BLaER1 (cell line): ENCODE measurements at regions not wholly inside any gene's neighbourhood (a gene's known extent, or its start where the extent isn't known, plus 50 kb on each side); places are given as distances from the start of the nearest gene placed in this dataset.

Source experiments
- H3K27ac ChIP-seq: shearing (Covaris generic); formaldehyde crosslinking; 2 replicates; pipeline ENCODE4 v1.8.1; 2022
- H3K27me3 ChIP-seq: shearing (Covaris generic); formaldehyde crosslinking; 2 replicates; pipeline ENCODE4 v1.8.1; 2022
- H3K36me3 ChIP-seq: shearing (Covaris generic); formaldehyde crosslinking; 2 replicates; pipeline ENCODE4 v1.8.1; 2022
- H3K4me1 ChIP-seq: shearing (Covaris generic); formaldehyde crosslinking; 2 replicates; pipeline ENCODE4 v1.8.1; 2022
- H3K4me2 ChIP-seq: shearing (Covaris generic); formaldehyde crosslinking; 2 replicates; pipeline ENCODE4 v1.8.1; 2022
- H3K4me3 ChIP-seq: shearing (Covaris generic); formaldehyde crosslinking; 2 replicates; pipeline ENCODE4 v1.8.1; 2022
- H3K9ac ChIP-seq: shearing (Covaris generic); formaldehyde crosslinking; 2 replicates; pipeline ENCODE4 v1.8.1; 2022
- H3K9me3 ChIP-seq: shearing (Covaris generic); formaldehyde crosslinking; 2 replicates; pipeline ENCODE4 v1.8.1; 2022
- H4K20me1 ChIP-seq: shearing (Covaris generic); formaldehyde crosslinking; 2 replicates; pipeline ENCODE4 v1.8.1; 2022
- Cebpa-rat ChIP-seq: shearing (Covaris generic); IDR thresholded peaks from 2 replicates; pipeline ENCODE4 v1.8.1; 2022

- Histone ChIP-seq H3K27me3 (no peaks in the 10 kb centered on the region), H3K4me3 (no peak overlapping the region), H3K27ac (no peak overlapping the region), H3K9me3 (no peaks in the 10 kb centered on the region), H3K4me1 (no peaks in the 10 kb centered on the region), H3K4me2 (no peak overlapping the region), H3K36me3 (no peaks in the 10 kb centered on the region), H3K9ac (no peak overlapping the region), H4K20me1 (no peaks in the 10 kb centered on the region)
- TF ChIP-seq Cebpa-rat, result no peak
Observed at GRCh38 chr4:84099599-84099998, 399.5 kb downstream of the NKX6-1 start.

GRCh38 chr4:84091266-84091665, 407.8 kb downstream of the NKX6-1 start:
- H3K4me1 ChIP-seq, result no peaks in the 10 kb centered on the region
- no peak overlapping the region for H3K4me2 ChIP-seq
- H3K27ac ChIP-seq, result no peak overlapping the region
- no peak for TF ChIP-seq Cebpa-rat
- no peak overlapping the region for H3K4me3 ChIP-seq
- no peaks in the 10 kb centered on the region for H3K36me3 ChIP-seq
- H4K20me1 ChIP-seq, result no peaks in the 10 kb centered on the region
- H3K27me3 ChIP-seq, result no peaks in the 10 kb centered on the region
- H3K9me3 ChIP-seq, result no peaks in the 10 kb centered on the region
- no peak overlapping the region for H3K9ac ChIP-seq

DNA sequence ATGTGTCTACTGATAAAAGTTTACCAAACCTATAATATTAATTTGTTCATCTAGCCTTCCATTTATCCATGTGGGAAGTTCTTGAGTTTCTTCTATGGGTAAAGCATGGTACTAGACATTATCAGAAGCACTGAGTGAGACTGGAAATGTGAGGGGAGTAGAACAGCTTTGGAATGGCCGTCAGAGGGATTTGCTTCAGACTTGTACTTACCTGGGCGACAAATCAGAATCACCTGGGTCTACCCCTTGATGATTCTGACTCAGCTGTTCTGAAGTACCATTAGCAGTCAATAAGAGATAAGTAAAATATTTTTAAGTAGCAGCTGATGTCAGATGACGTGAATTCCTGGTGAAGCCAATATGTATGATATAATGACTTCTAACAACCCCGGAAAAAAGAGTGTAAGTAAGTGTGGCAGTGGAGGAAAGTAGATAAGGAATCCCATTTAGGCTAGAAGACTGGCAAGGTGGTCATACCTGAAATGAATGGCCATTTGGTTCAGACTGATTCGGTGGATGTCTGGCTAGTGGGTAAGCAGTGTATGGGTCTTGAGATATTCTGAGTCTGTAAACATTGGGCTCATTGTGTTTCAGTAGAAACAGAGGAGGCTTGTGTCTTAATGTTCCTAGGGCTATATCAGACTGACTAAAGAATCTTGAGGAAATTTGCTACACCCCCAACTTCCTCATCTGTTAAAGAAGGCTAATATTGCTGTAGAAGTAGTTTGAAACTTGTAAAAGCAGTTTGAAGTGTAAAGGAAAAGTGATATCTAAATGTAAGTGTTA, 409.2 kb downstream of the NKX6-1 start:
- H3K27me3 ChIP-seq, result no peaks in the 10 kb centered on the region
- H3K27ac ChIP-seq, result no peak overlapping the region
- no peak overlapping the region for H3K9ac ChIP-seq
- H3K4me3 ChIP-seq, result no peak overlapping the region
- no peak for TF ChIP-seq Cebpa-rat
- H3K4me2 ChIP-seq, result no peak overlapping the region
- H3K9me3 ChIP-seq, result no peaks in the 10 kb centered on the region
- H4K20me1 ChIP-seq, result no peaks in the 10 kb centered on the region
- no peaks in the 10 kb centered on the region for H3K4me1 ChIP-seq
- H3K36me3 ChIP-seq, result no peaks in the 10 kb centered on the region

DNA sequence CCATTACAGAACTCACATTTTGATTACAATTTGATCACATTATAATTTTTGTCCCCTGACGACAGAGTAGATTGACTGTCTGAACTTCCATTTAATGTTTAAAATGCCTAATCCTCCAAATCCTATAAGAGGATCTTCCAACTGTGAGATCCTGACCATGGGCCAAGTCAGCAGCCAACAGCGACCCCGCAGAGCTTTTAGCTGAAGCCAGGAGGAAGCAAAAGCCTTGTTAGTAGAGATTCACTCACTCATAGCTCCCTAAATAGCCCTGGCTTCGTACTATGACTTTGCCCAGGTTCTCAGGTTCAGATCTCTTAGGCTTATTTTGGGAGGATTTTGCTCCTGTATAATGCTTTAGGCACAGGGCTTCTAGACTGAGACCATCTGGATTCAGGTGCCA, 413.1 kb downstream of the NKX6-1 start:
- Histone ChIP-seq H3K9me3 (no peaks in the 10 kb centered on the region), H3K9ac (no peak overlapping the region), H4K20me1 (no peaks in the 10 kb centered on the region), H3K4me3 (no peak overlapping the region), H3K36me3 (no peaks in the 10 kb centered on the region), H3K27me3 (no peaks in the 10 kb centered on the region), H3K4me2 (no peak overlapping the region), H3K4me1 (no peaks in the 10 kb centered on the region), H3K27ac (no peak overlapping the region)
- TF ChIP-seq Cebpa-rat, result no peak

- H3K4me2 ChIP-seq, result no peak overlapping the region
Observed at GRCh38 chr4:84070289-84070688, 428.8 kb downstream of the NKX6-1 start.

DNA sequence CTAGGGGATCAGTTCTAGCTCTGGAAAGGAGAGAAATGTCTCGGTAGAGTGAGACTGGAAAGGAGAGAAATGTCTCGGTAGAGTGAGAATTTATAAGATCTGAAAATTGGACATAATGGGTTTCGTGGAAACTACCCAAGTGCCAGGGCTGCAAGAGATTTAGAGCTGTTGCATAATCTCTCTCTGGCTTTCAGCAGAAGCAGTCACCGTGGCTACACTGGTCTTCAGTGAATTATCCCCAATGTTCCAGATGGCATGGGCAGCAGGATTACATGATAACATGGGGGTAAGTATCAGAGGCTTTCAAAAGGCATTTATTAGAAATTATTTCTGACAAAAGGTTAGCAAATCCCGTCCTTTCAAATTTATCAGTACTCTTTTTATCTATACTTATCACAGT, 435.5 kb downstream of the NKX6-1 start:
- H3K27me3 ChIP-seq, result no peaks in the 10 kb centered on the region
- no peak overlapping the region for H3K9ac ChIP-seq
- H3K36me3 ChIP-seq, result no peaks in the 10 kb centered on the region
- H3K27ac ChIP-seq, result no peak overlapping the region
- no peaks in the 10 kb centered on the region for H3K4me1 ChIP-seq
- H3K4me3 ChIP-seq, result no peak overlapping the region
- H3K9me3 ChIP-seq, result no peaks in the 10 kb centered on the region
- H3K4me2 ChIP-seq, result no peak overlapping the region
- TF ChIP-seq Cebpa-rat, result no peak
- no peaks in the 10 kb centered on the region for H4K20me1 ChIP-seq

More at GRCh38 chr4:84070289-84070688, 428.8 kb downstream of the NKX6-1 start:
- H3K9ac ChIP-seq, result no peak overlapping the region
- no peaks in the 10 kb centered on the region for H3K4me1 ChIP-seq
- no peaks in the 10 kb centered on the region for H3K36me3 ChIP-seq
- no peak overlapping the region for H3K27ac ChIP-seq
- no peak overlapping the region for H3K4me3 ChIP-seq
- no peaks in the 10 kb centered on the region for H4K20me1 ChIP-seq
- H3K9me3 ChIP-seq, result no peaks in the 10 kb centered on the region
- TF ChIP-seq Cebpa-rat, result no peak
- no peaks in the 10 kb centered on the region for H3K27me3 ChIP-seq

- Histone ChIP-seq H3K36me3 (no peaks in the 10 kb centered on the region), H4K20me1 (no peaks in the 10 kb centered on the region), H3K4me1 (0 out of 2 replicates have a peak, but pooled peaks cover 4% of the 10 kb centered on the region), H3K9me3 (no peaks in the 10 kb centered on the region), H3K4me2 (no peak overlapping the region), H3K27ac (no peak overlapping the region), H3K4me3 (no peak overlapping the region), H3K27me3 (no peaks in the 10 kb centered on the region), H3K9ac (no peak overlapping the region)
- no peak for TF ChIP-seq Cebpa-rat
Observed at GRCh38 chr4:84058201-84058600, 440.9 kb downstream of the NKX6-1 start.

GRCh38 chr4:84051639-84052038, 447.5 kb downstream of the NKX6-1 start:
- Histone ChIP-seq H3K4me1 (0 out of 2 replicates have a peak, but pooled peaks cover 4% of the 10 kb centered on the region), H3K4me2 (no peak overlapping the region), H3K27ac (no peak overlapping the region), H4K20me1 (no peaks in the 10 kb centered on the region), H3K9ac (no peak overlapping the region), H3K4me3 (no peak overlapping the region), H3K27me3 (no peaks in the 10 kb centered on the region), H3K36me3 (no peaks in the 10 kb centered on the region), H3K9me3 (no peaks in the 10 kb centered on the region)
- TF ChIP-seq Cebpa-rat, result no peak

GRCh38 chr4:84051089-84051488, 448.0 kb downstream of the NKX6-1 start:
- Histone ChIP-seq H3K27me3 (no peaks in the 10 kb centered on the region), H3K27ac (no peak overlapping the region), H3K9me3 (no peaks in the 10 kb centered on the region), H3K36me3 (no peaks in the 10 kb centered on the region), H3K4me1 (0 out of 2 replicates have a peak, but pooled peaks cover 4% of the 10 kb centered on the region), H3K9ac (no peak overlapping the region), H3K4me3 (no peak overlapping the region), H3K4me2 (no peak overlapping the region), H4K20me1 (no peaks in the 10 kb centered on the region)
- no peak for TF ChIP-seq Cebpa-rat

DNA sequence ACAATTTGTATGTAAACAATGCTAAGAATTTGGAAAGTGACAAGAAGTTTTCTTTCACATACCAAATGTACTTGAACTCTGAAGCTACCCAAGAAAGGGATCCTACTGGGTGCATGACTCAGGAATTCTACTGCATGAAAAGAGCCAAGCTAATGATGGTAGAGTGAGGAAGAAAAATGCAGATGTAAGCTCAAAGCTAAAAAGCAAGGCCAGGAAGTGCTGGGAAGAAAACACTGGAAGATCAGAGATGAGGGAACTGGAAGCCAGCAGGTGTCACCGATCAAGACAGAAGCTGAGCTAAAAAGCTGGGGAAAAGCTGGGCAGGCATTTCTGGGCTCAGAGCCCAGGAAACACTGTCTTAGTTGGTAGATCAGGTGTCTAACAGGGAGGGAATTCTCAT, 449.1 kb downstream of the NKX6-1 start:
- no peak overlapping the region for H3K4me2 ChIP-seq
- no peak overlapping the region for H3K9ac ChIP-seq

More for the DNA sequence above, 449.1 kb downstream of the NKX6-1 start:
- H3K27ac ChIP-seq, result no peak overlapping the region
- no peaks in the 10 kb centered on the region for H4K20me1 ChIP-seq
- H3K9me3 ChIP-seq, result no peaks in the 10 kb centered on the region
- H3K4me3 ChIP-seq, result no peak overlapping the region
- no peaks in the 10 kb centered on the region for H3K36me3 ChIP-seq
- H3K4me1 ChIP-seq, result 0 out of 2 replicates have a peak, but pooled peaks cover 4% of the 10 kb centered on the region
- no peaks in the 10 kb centered on the region for H3K27me3 ChIP-seq
- TF ChIP-seq Cebpa-rat, result no peak
